ENCODE measurements at regions not wholly inside any gene's neighbourhood (a gene's known extent, or its start where the extent isn't known, plus 50 kb on each side); places are given as distances from the start of the nearest gene placed in this dataset.
"Not testable (repeated sequence)": the region's sequence is repeated elsewhere in the genome, so short reads cannot be mapped to it uniquely, and the experiment has no call there.

DNA sequence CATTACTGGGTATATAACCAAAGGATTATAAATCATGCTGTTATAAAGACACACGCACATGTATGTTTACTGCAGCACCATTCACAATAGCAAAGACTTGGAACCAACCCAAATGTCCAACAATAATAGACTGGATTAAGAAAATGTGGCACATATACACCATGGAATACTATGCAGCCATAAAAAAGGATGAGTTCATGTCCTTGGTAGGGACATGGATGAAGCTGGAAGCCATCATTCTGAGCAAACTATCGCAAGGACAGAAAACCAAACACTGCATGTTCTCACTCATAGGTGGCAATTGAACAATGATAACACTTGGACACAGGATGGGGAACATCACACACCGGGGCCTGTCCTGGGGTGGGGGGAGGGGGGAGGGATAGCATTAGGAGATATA lies 92.6 kb upstream of the SLC1A4 start:
- TF ChIP-seq, protein P1, sequence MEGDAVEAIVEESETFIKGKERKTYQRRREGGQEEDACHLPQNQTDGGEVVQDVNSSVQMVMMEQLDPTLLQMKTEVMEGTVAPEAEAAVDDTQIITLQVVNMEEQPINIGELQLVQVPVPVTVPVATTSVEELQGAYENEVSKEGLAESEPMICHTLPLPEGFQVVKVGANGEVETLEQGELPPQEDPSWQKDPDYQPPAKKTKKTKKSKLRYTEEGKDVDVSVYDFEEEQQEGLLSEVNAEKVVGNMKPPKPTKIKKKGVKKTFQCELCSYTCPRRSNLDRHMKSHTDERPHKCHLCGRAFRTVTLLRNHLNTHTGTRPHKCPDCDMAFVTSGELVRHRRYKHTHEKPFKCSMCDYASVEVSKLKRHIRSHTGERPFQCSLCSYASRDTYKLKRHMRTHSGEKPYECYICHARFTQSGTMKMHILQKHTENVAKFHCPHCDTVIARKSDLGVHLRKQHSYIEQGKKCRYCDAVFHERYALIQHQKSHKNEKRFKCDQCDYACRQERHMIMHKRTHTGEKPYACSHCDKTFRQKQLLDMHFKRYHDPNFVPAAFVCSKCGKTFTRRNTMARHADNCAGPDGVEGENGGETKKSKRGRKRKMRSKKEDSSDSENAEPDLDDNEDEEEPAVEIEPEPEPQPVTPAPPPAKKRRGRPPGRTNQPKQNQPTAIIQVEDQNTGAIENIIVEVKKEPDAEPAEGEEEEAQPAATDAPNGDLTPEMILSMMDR (IDR thresholded peaks at IDR 0.05), result not testable (repeated sequence)
- not testable (repeated sequence) for TF ChIP-seq POLR2A, POLR2AphosphoS5 (IDR thresholded peaks at IDR 0.05)
